ENCODE measurements at regions not wholly inside any gene's neighbourhood (a gene's known extent, or its start where the extent isn't known, plus 50 kb on each side); places are given as distances from the start of the nearest gene placed in this dataset.

GRCh38 chr13:30109471-30110135, 197.7 kb downstream of the KATNAL1 start:
- Histone ChIP-seq H3K4me3 (no peak overlapping the region), H3K27ac (no peak overlapping the region), H3K36me3 (no peaks in the 10 kb centered on the region), H3K9me3 (no peaks in the 10 kb centered on the region), H3K4me1 (peaks cover 0 to 24% (median 0%) of the 10 kb centered on the region in 3 donors), H3K27me3 (no peaks in the 10 kb centered on the region)
- TF ChIP-seq CTCF (IDR thresholded peaks at IDR 0.05): no peak
- no peak for TF ChIP-seq POLR2AphosphoS5 (IDR thresholded peaks at IDR 0.05)
- no peak for TF ChIP-seq EP300 (IDR thresholded peaks at IDR 0.05)
- TF ChIP-seq POLR2A (IDR thresholded peaks at IDR 0.05): no peak
- no peak for ATAC-seq
- 92 to 95% methylated on average over 7 to 8 of the region's 8 CpGs for WGBS, 2 donors (ENCODE audit: low coverage in 1 of 2)

GRCh38 chr13:30108913-30109237, 198.5 kb downstream of the KATNAL1 start:
- 67 to 80% methylated on average over 3 to 4 of the region's 8 CpGs for WGBS, 2 donors (ENCODE audit: low coverage in 1 of 2)
- Histone ChIP-seq H3K9me3 (no peaks in the 10 kb centered on the region), H3K27me3 (no peaks in the 10 kb centered on the region), H3K4me3 (no peak overlapping the region), H3K27ac (no peak overlapping the region), H3K4me1 (peaks cover 0 to 17% (median 0%) of the 10 kb centered on the region in 3 donors), H3K36me3 (no peaks in the 10 kb centered on the region)
- no peak for ATAC-seq
- no peak for TF ChIP-seq POLR2AphosphoS5 (IDR thresholded peaks at IDR 0.05)
- TF ChIP-seq POLR2A (IDR thresholded peaks at IDR 0.05): no peak
- TF ChIP-seq EP300 (IDR thresholded peaks at IDR 0.05): no peak
- TF ChIP-seq CTCF (IDR thresholded peaks at IDR 0.05): no peak

GRCh38 chr13:30108216-30108912, 199.0 kb downstream of the KATNAL1 start:
- no peak for ATAC-seq
- no peak overlapping the region for H3K27ac ChIP-seq
- 72 to 90% methylated on average over 4 of the region's 13 CpGs for WGBS, 2 donors (ENCODE audit: low coverage in 1 of 2)

GRCh38 chr13:30107521-30108136, 199.7 kb downstream of the KATNAL1 start:
- Histone ChIP-seq H3K4me3 (no peak overlapping the region), H3K27ac (no peak overlapping the region), H3K27me3 (no peaks in the 10 kb centered on the region), H3K4me1 (peaks cover 0 to 4% (median 0%) of the 10 kb centered on the region in 3 donors), H3K36me3 (no peaks in the 10 kb centered on the region), H3K9me3 (no peaks in the 10 kb centered on the region)
- peak; percentile 23 for ATAC-seq
- 84 to 85% methylated on average over 5 to 6 of the region's 14 CpGs for WGBS, 2 donors (ENCODE audit: low coverage in 1 of 2)
- no peak for TF ChIP-seq POLR2AphosphoS5 (IDR thresholded peaks at IDR 0.05)

More at GRCh38 chr13:30108216-30108912, 199.0 kb downstream of the KATNAL1 start:
- Histone ChIP-seq H3K36me3 (no peaks in the 10 kb centered on the region), H3K27me3 (no peaks in the 10 kb centered on the region), H3K9me3 (no peaks in the 10 kb centered on the region), H3K4me3 (no peak overlapping the region), H3K4me1 (peaks cover 0 to 11% (median 0%) of the 10 kb centered on the region in 3 donors)
- TF ChIP-seq POLR2A (IDR thresholded peaks at IDR 0.05): no peak
- TF ChIP-seq POLR2AphosphoS5 (IDR thresholded peaks at IDR 0.05): no peak
- TF ChIP-seq CTCF (IDR thresholded peaks at IDR 0.05): no peak
- no peak for TF ChIP-seq EP300 (IDR thresholded peaks at IDR 0.05)

- Histone ChIP-seq H3K4me1 (no peaks in the 10 kb centered on the region), H3K36me3 (no peaks in the 10 kb centered on the region), H3K27ac (no peak overlapping the region), H3K9me3 (no peaks in the 10 kb centered on the region), H3K27me3 (no peaks in the 10 kb centered on the region), H3K4me3 (no peak overlapping the region)
- 83 to 96% methylated on average over 5 to 6 of the region's 6 CpGs for WGBS, 2 donors (ENCODE audit: low coverage in 1 of 2)
- ATAC-seq: no peak
- TF ChIP-seq CTCF (IDR thresholded peaks at IDR 0.05): no peak
- no peak for TF ChIP-seq EP300 (IDR thresholded peaks at IDR 0.05)
- TF ChIP-seq POLR2A (IDR thresholded peaks at IDR 0.05): no peak
- no peak for TF ChIP-seq POLR2AphosphoS5 (IDR thresholded peaks at IDR 0.05)
Observed at GRCh38 chr13:30107121-30107520, 200.2 kb downstream of the KATNAL1 start.
